WI38 (cell line): ENCODE measurements at regions not wholly inside any gene's neighbourhood (a gene's known extent, or its start where the extent isn't known, plus 50 kb on each side); places are given as distances from the start of the nearest gene placed in this dataset.

ENCODE experiments used
- H3K4me3 ChIP-seq: 2 replicates; pipeline ENCODE4 v1.5.1; 2011; ENCODE audit warnings: low read depth, mild to moderate bottlenecking, control low read depth, low read length
- TF ChIP-seq, protein P1 (sequence below): IDR thresholded peaks from 2 replicates; pipeline ENCODE4 v1.5.1; 2012; ENCODE audit warnings: low read depth, mild to moderate bottlenecking, control low read depth, low read length

DNA sequence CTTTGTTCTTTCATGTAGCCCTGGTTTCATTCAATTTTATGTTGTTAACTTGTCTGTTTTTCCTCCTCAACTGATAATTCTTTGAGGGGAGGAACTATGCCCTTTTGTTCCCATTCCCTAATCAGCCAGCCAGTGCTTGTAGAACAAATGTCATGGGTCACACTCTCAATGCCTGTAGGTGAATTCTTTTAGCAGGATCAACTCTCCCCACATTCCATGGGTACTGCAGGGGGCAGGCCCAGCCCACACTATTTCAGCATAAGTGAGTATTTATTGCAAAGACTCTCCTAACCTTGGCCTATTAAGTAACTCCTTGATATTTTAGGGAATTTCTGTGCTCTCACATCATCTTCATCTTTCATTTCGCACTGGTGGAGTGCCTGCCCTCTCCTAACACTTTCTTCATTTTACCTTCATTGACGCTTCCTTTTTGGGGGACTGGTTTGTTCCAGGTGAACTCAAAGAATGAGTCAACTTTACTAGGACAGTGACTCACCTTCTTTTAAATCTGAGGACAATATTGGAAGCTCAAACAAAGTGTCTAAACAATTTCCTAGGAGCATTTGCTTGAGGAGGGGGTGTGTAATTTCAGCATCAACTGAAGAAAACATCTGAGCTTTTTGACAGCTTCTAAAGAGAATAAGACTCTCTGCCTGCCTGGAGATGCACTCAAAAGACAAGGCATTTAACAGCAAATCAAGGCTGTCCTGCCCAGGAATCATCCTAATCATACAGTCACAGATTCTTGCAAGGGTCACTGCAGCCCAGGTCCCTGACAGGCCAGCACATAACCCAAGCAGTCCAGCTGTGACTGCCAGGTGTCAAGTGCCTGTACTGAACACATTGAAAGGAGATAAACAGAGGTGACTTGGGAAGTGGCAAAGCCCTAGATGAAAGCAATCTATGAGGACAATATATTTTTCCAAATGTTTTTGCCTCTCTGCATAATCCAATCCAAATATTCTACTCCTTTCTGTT is 208.8 kb upstream of the ADRA1D start:
- H3K4me3 ChIP-seq: no peak overlapping the region
- TF ChIP-seq, protein P1, sequence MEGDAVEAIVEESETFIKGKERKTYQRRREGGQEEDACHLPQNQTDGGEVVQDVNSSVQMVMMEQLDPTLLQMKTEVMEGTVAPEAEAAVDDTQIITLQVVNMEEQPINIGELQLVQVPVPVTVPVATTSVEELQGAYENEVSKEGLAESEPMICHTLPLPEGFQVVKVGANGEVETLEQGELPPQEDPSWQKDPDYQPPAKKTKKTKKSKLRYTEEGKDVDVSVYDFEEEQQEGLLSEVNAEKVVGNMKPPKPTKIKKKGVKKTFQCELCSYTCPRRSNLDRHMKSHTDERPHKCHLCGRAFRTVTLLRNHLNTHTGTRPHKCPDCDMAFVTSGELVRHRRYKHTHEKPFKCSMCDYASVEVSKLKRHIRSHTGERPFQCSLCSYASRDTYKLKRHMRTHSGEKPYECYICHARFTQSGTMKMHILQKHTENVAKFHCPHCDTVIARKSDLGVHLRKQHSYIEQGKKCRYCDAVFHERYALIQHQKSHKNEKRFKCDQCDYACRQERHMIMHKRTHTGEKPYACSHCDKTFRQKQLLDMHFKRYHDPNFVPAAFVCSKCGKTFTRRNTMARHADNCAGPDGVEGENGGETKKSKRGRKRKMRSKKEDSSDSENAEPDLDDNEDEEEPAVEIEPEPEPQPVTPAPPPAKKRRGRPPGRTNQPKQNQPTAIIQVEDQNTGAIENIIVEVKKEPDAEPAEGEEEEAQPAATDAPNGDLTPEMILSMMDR: no peak

DNA sequence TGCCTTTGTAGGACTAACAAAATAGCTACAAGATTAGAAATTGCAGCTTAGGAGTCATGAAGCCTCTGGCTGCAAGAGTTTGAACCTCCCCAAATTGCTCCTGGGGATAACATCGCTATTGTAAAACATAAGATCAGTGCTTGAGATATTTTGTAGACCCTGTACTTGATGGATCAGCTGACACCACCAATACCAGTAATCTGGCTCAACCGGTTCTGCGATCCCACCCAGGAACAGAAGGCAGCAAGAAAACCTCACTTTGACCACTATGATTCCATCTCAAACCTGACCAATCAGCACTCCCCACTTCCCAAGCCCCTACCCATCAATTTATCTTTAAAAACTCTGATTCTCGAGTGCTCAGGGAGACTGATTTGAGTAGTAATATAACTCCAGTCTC is 206.9 kb upstream of the ADRA1D start:
- TF ChIP-seq, protein P1: no peak

DNA sequence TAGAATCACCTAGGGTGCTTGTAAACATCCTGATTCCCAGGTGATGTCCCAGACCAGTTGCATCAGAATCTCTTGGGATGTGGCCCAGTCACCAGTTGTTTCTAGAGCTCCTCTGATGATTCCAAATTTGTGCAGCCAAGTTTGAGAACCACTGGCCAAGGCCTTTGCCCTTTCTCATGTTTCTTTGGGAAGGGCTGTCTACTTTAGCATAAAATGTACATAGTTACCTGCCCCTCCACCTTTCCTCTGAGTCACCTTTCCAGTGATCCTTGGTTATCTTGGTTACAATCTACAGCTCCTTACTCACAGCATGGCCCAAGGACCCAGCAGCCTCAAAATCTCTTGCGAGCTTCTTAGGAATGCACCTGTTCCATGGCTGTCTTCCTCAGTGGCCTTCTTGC is 206.2 kb upstream of the ADRA1D start:
- H3K4me3 ChIP-seq: no peak overlapping the region
- TF ChIP-seq, protein P1: no peak

More for the DNA sequence above, 206.9 kb upstream of the ADRA1D start:
- H3K4me3 ChIP-seq: no peak overlapping the region

DNA sequence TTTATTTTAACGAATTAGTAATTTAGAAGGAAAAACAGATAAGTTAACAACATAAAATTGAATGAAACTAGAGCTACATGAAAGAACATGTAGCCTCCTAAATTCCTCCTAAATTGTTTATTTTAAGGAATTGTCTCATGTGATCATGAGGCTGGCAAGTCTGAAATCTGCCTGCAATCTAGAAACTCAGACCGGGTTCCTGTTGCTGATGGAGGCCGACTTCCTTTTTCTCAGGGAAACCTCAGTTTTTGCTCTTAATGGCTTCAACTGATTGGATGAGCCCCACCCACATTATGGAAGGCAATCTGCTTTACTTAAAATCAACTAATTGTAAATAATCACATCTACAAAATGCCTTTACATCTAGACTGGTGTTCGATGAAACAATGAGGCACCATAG is 205.0 kb upstream of the ADRA1D start:
- TF ChIP-seq, protein P1: no peak

DNA sequence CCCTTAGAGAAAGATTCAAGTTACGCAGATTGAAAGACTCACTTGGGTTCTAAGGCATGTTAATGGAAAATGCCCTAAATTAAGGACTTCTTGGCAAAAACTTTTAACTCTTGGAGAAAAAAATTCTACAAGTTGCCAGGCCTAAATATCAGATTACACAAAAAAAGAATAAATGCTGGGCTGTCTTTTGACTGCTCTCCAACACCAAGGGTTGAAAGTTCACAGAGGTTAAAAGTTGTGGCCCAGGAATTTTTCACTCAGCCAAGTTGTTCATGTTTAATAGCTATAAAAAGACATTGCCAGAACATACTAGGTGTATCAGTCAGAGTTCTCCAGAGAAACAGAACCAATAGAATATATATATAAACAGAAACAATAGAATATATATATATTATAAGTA is 204.3 kb upstream of the ADRA1D start:
- TF ChIP-seq, protein P1: no peak
- no peak overlapping the region for H3K4me3 ChIP-seq

More for the DNA sequence above, 205.0 kb upstream of the ADRA1D start:
- no peak overlapping the region for H3K4me3 ChIP-seq

DNA sequence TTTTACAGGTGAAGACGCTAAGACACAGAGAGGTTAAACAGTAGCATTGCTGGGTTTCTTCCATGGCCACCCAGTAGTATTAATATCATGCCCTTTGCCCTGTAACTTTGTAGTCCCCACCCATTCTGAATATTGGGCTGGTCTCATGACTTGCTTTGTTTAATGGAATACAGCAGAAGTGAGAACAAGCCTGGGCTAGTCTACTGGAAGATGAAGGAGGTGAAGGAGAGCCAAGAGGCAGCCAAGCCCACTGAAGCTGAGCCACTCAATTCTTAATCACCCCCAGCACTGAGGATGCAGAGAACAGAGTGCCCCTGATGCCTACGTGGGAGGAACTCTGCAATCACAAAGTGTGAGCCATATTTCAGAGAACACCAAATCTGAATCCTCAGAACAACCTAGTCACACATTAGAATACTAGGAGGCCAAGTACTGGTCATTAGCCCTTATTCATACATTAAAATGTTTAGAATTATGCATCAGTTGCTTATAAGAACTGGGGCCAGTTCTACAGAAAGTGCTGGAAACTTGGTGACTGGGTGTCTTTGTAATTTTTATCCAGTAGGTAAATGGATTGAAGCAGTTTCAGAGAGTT is 202.5 kb upstream of the ADRA1D start:
- no peak overlapping the region for H3K4me3 ChIP-seq
- TF ChIP-seq, protein P1: no peak

DNA sequence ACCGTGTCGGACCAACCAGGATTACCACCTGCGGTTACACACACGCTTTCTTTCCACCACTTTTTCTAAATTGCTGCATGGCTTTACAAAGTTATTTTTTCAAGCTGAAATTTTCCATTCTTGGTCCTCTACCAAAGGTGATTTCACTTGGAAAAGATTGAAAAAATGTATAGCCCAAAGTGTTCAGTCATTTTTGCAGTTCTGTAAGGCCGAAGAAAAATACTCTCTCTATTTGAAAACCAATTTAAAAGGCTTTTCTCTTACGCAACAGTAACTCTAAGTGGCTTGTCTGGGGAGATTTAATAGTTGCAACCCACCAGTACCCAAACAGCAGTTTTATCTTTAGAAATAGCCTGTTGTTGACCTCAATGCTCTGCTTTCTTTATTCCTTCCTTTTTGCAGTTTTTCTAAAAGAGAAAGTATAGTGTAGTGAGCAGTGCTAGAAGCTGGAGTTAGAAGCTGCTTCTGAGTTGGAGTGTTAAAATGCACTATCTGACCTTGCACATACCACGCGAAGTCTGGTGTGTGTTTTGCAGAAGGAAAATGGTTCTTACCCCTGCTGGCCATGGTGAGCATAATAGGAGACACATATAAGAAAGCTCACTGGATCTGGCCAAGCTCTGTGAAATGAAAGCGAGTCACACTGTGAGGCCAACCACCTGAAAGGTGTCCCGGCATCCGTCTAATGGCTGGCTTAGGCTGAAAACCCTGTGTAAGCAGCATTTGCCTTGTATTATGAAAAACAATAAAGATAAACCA is 201.0 kb upstream of the ADRA1D start:
- no peak overlapping the region for H3K4me3 ChIP-seq
- TF ChIP-seq, protein P1: no peak
